Mesodermal cell (in vitro differentiated cells): ENCODE measurements at regions not wholly inside any gene's neighbourhood (a gene's known extent, or its start where the extent isn't known, plus 50 kb on each side); places are given as distances from the start of the nearest gene placed in this dataset.

Experiments
- H3K27ac ChIP-seq: 2 replicates; pipeline ENCODE4 v1.7.0; 2013; ENCODE audit warnings: mild to moderate bottlenecking, low read depth, low read length, moderate library complexity; ENCODE audit not compliant: severe bottlenecking
- H3K36me3 ChIP-seq: 2 replicates; pipeline ENCODE4 v1.7.1; 2013; ENCODE audit warnings: mild to moderate bottlenecking, low read length, moderate library complexity; ENCODE audit not compliant: control insufficient read depth, insufficient read depth
- H3K4me1 ChIP-seq: one replicate; pipeline ENCODE4 v1.7.1; 2013; ENCODE audit warnings: mild to moderate bottlenecking, low read length; ENCODE audit not compliant: insufficient read depth, control insufficient read depth, poor library complexity, severe bottlenecking
- H3K4me3 ChIP-seq: 2 replicates; pipeline ENCODE4 v1.7.0; 2013; ENCODE audit warnings: low read length, control low read depth, mild to moderate bottlenecking; ENCODE audit not compliant: insufficient read depth, poor library complexity, severe bottlenecking; ENCODE audit errors: extremely low read depth
- H3K9me3 ChIP-seq: 2 replicates; pipeline ENCODE4 v1.7.1; 2013; ENCODE audit warnings: mild to moderate bottlenecking, low read length, moderate library complexity; ENCODE audit not compliant: control insufficient read depth
- WGBS, 2 experiments: methylation state at CpG; one replicate each; pipeline ENCODE4 v1.1.5; 2013; ENCODE audit warnings: missing lambda C conversion rate in 2 of 2; ENCODE audit not compliant: insufficient coverage in 2 of 2; 5-methylcytosine and 5-hydroxymethylcytosine counted together

- no peak overlapping the region for H3K27ac ChIP-seq
- no peak overlapping the region for H3K4me3 ChIP-seq
- no peaks in the 10 kb centered on the region for H3K4me1 ChIP-seq
- WGBS, 2 experiments, result 100% methylated on average over 1 of the region's 2 CpGs; no CpG with 5 or more reads in 1 of the 2 experiments
- peaks cover 2% of the 10 kb centered on the region for H3K9me3 ChIP-seq
- no peaks in the 10 kb centered on the region for H3K36me3 ChIP-seq
Measured at GRCh38 chr4:156223985-156224384, 270.3 kb upstream of the CTSO start.

- no peak overlapping the region for H3K27ac ChIP-seq
- H3K4me3 ChIP-seq, result no peak overlapping the region
- 83% methylated on average over 1 of the region's 1 CpG; no CpG with 5 or more reads in 1 of the 2 experiments for WGBS, 2 experiments
- no peaks in the 10 kb centered on the region for H3K4me1 ChIP-seq
- no peaks in the 10 kb centered on the region for H3K36me3 ChIP-seq
- H3K9me3 ChIP-seq, result peaks cover 10% of the 10 kb centered on the region
Measured at GRCh38 chr4:156217236-156217635, 263.6 kb upstream of the CTSO start.

- H3K36me3 ChIP-seq, result no peaks in the 10 kb centered on the region
- H3K4me1 ChIP-seq, result no peaks in the 10 kb centered on the region
- no peak overlapping the region for H3K4me3 ChIP-seq
- H3K27ac ChIP-seq, result no peak overlapping the region
- H3K9me3 ChIP-seq, result no peaks in the 10 kb centered on the region
Measured at GRCh38 chr4:156201050-156201449, 247.4 kb upstream of the CTSO start.

- Histone ChIP-seq H3K4me3 (no peak overlapping the region), H3K4me1 (no peaks in the 10 kb centered on the region), H3K27ac (no peak overlapping the region), H3K36me3 (no peaks in the 10 kb centered on the region), H3K9me3 (no peaks in the 10 kb centered on the region)
- 91 to 97% methylated on average over 9 to 14 of the region's 15 CpGs for WGBS, 2 experiments
Measured at GRCh38 chr4:156198511-156198910, 244.8 kb upstream of the CTSO start.

- no peak overlapping the region for H3K4me3 ChIP-seq
- no peaks in the 10 kb centered on the region for H3K9me3 ChIP-seq
- H3K36me3 ChIP-seq, result no peaks in the 10 kb centered on the region
- no peak overlapping the region for H3K27ac ChIP-seq
- WGBS, 2 experiments, result 90 to 92% methylated on average over 2 of the region's 8 CpGs
- H3K4me1 ChIP-seq, result no peaks in the 10 kb centered on the region
Measured at GRCh38 chr4:156197216-156197615, 243.6 kb upstream of the CTSO start.

GRCh38 chr4:156196722-156197121 lies 243.1 kb upstream of the CTSO start:
- H3K4me3 ChIP-seq, result no peak overlapping the region
- H3K36me3 ChIP-seq, result no peaks in the 10 kb centered on the region
- no peaks in the 10 kb centered on the region for H3K4me1 ChIP-seq
- H3K9me3 ChIP-seq, result no peaks in the 10 kb centered on the region
- WGBS, 2 experiments, result 84 to 93% methylated on average over 7 of the region's 7 CpGs
- H3K27ac ChIP-seq, result no peak overlapping the region

GRCh38 chr4:156195914-156196313 lies 242.2 kb upstream of the CTSO start:
- Histone ChIP-seq H3K36me3 (no peaks in the 10 kb centered on the region), H3K9me3 (no peaks in the 10 kb centered on the region), H3K27ac (no peak overlapping the region), H3K4me3 (no peak overlapping the region), H3K4me1 (no peaks in the 10 kb centered on the region)

- Histone ChIP-seq H3K4me3 (no peak overlapping the region), H3K27ac (no peak overlapping the region), H3K9me3 (no peaks in the 10 kb centered on the region), H3K4me1 (no peaks in the 10 kb centered on the region), H3K36me3 (no peaks in the 10 kb centered on the region)
- 90 to 100% methylated on average over 5 to 6 of the region's 7 CpGs for WGBS, 2 experiments
Measured at GRCh38 chr4:156194896-156195295, 241.2 kb upstream of the CTSO start.

- Histone ChIP-seq H3K4me3 (no peak overlapping the region), H3K4me1 (no peaks in the 10 kb centered on the region), H3K36me3 (no peaks in the 10 kb centered on the region), H3K9me3 (no peaks in the 10 kb centered on the region), H3K27ac (no peak overlapping the region)
- 90 to 100% methylated on average over 1 to 3 of the region's 3 CpGs for WGBS, 2 experiments
Measured at GRCh38 chr4:156193800-156194199, 240.1 kb upstream of the CTSO start.

GRCh38 chr4:156193106-156193505 lies 239.4 kb upstream of the CTSO start:
- 80% methylated on average over 1 of the region's 2 CpGs; no CpG with 5 or more reads in 1 of the 2 experiments for WGBS, 2 experiments
- Histone ChIP-seq H3K36me3 (no peaks in the 10 kb centered on the region), H3K4me3 (no peak overlapping the region), H3K9me3 (no peaks in the 10 kb centered on the region), H3K4me1 (no peaks in the 10 kb centered on the region), H3K27ac (no peak overlapping the region)

GRCh38 chr4:156192033-156192432 lies 238.4 kb upstream of the CTSO start:
- no peak overlapping the region for H3K27ac ChIP-seq
- H3K4me3 ChIP-seq, result no peak overlapping the region
- H3K4me1 ChIP-seq, result no peaks in the 10 kb centered on the region
- no peaks in the 10 kb centered on the region for H3K36me3 ChIP-seq
- H3K9me3 ChIP-seq, result no peaks in the 10 kb centered on the region
